Mononuclear cell (primary cell): ENCODE measurements at regions not wholly inside any gene's neighbourhood (a gene's known extent, or its start where the extent isn't known, plus 50 kb on each side); places are given as distances from the start of the nearest gene placed in this dataset.

ENCODE experiments used
- H3K27me3 ChIP-seq: 2 replicates; pipeline ENCODE4 v1.6.0; 2011; ENCODE audit warnings: low read length, control low read depth; ENCODE audit not compliant: insufficient read depth
- H3K4me1 ChIP-seq: 2 replicates; pipeline ENCODE4 v1.5.1; 2011; ENCODE audit warnings: mild to moderate bottlenecking, low read length, control low read depth; ENCODE audit not compliant: insufficient read depth
- H3K4me3 ChIP-seq: 2 replicates; pipeline ENCODE4 v1.5.1; 2011; ENCODE audit warnings: mild to moderate bottlenecking, low read length, moderate library complexity
- H3K9me3 ChIP-seq: 2 replicates; pipeline ENCODE4 v1.5.1; 2011; ENCODE audit warnings: low read depth, mild to moderate bottlenecking, control low read depth, low read length

DNA sequence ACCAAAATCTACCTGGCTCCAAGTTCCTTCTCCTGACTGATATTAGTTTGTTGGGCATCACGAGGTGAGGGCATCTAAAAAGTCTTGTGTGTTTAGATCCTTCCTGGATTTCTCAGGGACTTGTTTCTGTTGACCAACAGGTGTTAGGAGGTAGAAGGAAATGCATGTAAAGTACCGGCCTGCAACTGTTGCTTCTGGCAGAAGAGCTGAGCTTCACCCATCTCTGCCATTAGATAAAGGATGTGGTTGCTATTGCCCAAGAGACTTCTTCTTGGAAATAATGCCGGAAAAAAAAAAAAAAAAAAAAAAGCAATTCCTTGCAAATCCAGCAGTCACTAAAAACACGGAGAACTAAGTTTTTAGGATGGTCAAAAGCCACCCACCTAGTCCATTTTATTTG lies 303.1 kb downstream of the CDH26 start:
- Histone ChIP-seq H3K9me3 (no peaks in the 10 kb centered on the region), H3K4me3 (no peak overlapping the region), H3K27me3 (no peaks in the 10 kb centered on the region), H3K4me1 (peaks cover 14% of the 10 kb centered on the region)

DNA sequence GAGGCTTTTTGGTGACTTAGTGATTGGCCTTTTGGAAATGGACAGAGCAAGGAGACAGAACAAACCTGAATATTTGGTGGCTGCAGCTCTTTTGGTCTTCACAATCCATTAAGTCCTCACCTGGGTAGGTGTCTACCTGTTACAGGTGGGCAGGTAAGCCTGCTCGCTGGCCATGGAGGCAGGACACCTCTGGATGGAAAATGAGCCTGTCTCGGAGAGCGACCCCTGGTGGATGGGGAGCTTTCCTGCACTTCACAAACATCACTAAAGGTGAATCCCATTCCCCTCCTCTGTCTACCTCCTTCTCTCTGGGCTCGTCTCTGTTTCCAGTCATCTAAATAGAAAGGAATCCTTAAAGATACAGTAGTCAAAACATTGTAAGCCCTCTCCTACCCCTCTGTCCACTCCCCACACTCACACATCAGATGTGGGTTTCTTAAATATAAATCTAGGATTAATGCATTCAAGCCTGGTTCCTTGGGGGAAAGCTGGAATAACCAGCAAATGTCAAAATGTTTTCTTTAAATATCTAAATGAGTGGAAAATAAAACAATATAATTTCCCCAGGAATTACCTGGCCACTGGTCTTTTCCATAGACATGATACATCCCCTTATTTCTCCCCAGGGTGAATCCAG lies 304.9 kb downstream of the CDH26 start:
- Histone ChIP-seq H3K4me1 (peaks cover 16% of the 10 kb centered on the region), H3K4me3 (no peak overlapping the region), H3K9me3 (no peaks in the 10 kb centered on the region), H3K27me3 (no peaks in the 10 kb centered on the region)

DNA sequence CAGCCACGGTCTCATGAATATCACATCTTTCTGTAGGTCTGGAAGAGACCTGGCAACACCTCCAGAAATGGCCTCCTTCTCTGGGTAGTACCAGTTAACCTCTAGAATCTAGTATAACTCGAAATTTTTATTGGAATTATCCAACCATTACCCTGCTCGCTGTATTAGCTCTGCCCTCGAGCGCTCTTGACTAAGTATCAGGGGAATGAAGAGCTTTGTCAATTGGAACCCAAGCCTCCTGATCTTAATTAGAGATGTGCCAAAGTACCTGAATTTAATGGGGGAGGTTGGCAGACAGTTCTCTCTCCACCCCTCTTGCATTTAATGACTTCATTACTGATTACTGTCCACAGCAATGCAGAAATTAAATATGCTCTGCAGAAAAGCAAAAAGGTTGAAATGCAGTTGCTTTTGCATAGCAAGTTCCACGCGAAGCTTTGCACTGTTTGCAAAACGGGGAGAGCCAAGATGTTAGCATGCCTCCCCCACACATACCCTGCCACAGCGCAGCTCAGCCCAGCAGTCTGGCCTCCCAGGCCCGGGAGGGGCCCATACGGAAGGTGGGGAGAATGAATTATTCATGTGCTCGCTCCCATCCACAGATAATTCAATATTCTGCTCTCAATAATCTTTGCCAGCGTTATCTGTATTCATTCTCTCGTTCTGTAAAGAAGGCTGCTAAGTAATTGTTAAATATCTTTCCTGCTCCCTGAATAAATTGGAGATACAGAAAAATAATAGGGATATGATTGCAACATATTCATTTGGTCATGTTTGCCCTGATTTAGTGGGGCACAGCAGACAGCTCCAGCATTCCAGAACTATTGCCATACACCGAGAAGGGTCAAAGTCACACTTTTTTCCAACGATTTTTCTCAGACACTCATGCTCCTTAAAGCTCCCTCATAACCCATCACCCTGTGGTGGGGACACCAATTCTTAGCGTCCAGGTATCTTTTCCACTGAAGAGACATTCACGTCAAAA lies 305.8 kb downstream of the CDH26 start:
- H3K4me3 ChIP-seq: no peak overlapping the region
- H3K9me3 ChIP-seq: no peaks in the 10 kb centered on the region
- peaks cover 16% of the 10 kb centered on the region for H3K4me1 ChIP-seq
- H3K27me3 ChIP-seq: no peaks in the 10 kb centered on the region

DNA sequence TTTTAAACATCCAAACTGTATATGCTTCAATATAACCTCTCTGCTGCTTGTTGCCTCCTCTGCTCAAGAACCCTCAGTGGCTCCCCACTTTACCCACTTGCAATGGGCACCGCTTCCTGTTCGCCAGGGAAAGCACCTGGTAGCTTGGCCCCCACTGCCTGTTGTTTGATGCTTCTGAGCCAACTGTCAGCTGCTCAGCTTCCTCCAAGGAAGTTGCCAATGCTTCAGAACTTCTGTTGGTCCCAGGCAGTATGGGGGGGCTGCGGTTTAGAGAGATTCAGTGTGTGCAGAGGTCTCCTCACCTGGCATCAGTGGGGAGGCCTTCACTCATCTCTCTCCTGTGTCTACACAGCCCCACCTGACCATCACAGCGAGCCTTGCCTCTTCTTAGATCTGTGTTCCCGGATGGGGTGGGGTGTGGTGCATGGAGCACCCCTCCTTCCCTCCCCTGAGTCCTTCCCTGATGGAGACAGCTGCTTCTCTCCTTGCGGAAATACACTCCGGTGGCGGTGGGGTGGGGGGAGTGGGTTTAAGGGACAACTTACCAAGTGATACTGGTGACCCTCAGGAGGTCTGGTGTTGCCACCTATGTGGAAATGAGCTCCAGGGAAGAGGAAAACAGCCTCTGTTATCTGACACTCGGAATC lies 308.1 kb downstream of the CDH26 start:
- no peak overlapping the region for H3K4me3 ChIP-seq
- H3K9me3 ChIP-seq: no peaks in the 10 kb centered on the region
- H3K27me3 ChIP-seq: no peaks in the 10 kb centered on the region
- peaks cover 16% of the 10 kb centered on the region for H3K4me1 ChIP-seq

DNA sequence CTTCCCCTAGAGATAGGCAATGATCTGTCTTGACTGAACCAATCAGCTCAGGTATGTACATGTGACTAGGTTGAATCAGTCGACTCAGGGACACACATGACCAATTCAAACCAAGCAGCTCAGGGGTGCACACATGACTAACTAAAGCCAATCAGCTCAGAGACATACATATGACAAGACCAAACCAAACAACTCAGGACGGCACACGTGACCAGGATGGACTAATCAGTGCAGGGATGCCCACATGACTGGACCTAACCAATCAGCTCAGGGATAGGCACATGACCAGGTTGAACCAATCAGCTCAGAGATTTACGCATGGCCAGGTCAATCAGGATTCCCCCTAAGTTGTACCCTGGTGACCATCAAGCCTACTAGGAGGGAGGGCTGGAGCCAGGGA lies 310.3 kb downstream of the CDH26 start:
- no peaks in the 10 kb centered on the region for H3K27me3 ChIP-seq
- no peak overlapping the region for H3K4me3 ChIP-seq
- H3K9me3 ChIP-seq: no peaks in the 10 kb centered on the region
- H3K4me1 ChIP-seq: peaks cover 16% of the 10 kb centered on the region

DNA sequence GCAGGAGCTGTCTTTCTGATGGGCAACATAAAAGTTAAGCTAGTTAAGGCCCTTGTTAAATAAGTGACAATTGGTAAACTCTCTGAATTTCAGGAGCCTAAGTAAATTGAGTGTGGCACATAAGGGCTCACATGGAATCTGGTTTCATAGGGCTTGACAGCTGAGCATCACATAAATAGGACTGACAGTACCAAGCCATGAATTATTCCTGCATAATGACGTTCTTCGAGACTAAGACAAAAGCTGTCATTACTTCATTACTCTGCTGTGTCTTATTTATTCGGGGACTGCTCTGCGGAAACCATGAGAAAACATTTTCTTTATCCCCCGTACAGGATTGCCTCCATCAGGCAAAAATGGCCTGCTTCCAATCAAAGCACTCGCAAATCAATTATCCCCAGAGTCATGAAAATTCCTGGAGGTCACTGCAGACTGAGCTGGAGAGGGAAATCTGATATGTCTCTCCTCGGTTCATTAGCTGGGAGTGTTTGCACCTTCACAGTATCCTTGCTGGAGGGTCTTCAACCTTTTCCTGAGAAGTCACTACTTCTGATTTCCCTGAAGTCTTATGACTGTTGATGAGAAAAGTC lies 311.4 kb downstream of the CDH26 start:
- no peaks in the 10 kb centered on the region for H3K27me3 ChIP-seq
- peaks cover 16% of the 10 kb centered on the region for H3K4me1 ChIP-seq
- H3K4me3 ChIP-seq: no peak overlapping the region
- H3K9me3 ChIP-seq: no peaks in the 10 kb centered on the region

DNA sequence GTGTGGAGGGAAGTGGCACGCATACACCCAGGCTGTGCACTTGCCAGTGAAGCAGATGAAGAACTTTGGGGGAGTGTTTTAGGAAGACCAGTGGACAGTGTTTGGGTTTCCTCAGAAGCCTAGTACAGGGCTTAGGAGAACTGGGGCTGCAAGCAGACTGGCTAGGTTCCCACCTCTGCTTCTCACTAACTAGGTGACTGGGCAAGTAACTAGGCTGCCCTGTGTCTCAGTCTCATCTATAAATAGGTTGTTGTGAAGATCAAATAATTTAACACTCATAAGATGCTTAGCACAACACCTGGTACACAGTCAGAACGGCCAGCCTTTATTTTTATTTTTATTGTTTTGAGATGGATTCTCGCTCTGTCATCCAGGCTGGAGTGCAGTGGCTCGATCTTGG lies 312.1 kb downstream of the CDH26 start:
- peaks cover 11% of the 10 kb centered on the region for H3K4me1 ChIP-seq
- H3K27me3 ChIP-seq: no peaks in the 10 kb centered on the region
- H3K4me3 ChIP-seq: no peak overlapping the region
- no peaks in the 10 kb centered on the region for H3K9me3 ChIP-seq

DNA sequence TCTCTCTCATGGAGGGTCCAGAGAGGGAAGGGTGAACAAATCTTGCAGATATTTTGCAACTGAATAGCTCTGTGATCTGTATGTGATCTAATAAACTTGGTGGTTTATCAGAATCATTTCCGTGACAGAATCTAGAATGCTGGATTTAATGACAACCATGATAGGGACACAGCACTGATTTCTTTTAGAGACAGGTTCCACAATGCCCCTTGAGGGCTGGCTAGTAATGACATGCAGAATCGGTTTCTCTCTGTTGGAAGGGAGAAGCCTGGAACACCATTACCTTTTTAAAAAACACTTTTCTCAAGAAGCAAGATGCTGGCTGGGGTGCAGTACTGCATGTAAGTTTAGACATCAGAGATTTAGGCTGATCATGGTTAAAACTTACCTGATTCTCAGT lies 313.4 kb downstream of the CDH26 start:
- Histone ChIP-seq H3K9me3 (no peaks in the 10 kb centered on the region), H3K27me3 (no peaks in the 10 kb centered on the region), H3K4me1 (no peaks in the 10 kb centered on the region), H3K4me3 (no peak overlapping the region)

DNA sequence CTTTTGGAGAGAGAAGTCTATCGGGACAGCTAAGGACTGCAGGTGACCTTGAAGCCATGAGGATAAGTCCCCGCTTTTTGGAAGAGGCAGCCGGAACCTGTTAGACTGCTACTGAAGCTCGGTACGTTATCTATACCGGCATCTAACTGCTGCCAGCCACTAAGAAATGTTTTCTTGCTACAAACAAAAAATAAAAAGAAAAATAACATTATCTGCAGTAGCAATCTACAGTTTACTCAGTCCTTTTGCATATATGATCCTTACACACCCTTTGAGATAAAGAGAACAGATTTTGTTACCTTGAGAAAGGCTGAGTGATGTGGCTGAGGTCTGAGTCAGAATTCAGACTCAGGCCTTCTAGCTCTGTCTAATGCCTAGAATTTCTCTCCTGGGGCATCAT lies 314.6 kb downstream of the CDH26 start:
- no peaks in the 10 kb centered on the region for H3K9me3 ChIP-seq
- H3K27me3 ChIP-seq: no peaks in the 10 kb centered on the region
- no peaks in the 10 kb centered on the region for H3K4me1 ChIP-seq
- no peak overlapping the region for H3K4me3 ChIP-seq

DNA sequence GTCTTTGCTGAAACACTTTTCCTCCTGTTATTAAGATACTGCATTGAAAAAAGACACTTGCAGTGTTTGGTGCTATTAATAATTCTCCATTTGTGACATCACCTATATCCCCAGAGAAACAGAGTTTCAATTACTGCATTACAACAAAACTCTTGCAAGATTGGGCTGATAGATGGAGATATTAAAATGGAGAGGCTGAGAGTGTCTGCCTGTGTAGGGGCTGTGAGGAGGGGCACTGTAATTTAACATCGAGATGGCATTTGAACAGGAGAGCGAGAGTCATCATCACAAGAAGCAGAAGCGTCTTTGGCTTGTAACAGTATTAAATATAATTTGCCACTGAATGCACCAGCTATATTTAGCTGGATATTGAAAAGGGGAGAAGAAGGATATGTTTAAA lies 316.5 kb downstream of the CDH26 start:
- Histone ChIP-seq H3K4me3 (no peak overlapping the region), H3K4me1 (no peaks in the 10 kb centered on the region), H3K27me3 (no peaks in the 10 kb centered on the region), H3K9me3 (no peaks in the 10 kb centered on the region)

DNA sequence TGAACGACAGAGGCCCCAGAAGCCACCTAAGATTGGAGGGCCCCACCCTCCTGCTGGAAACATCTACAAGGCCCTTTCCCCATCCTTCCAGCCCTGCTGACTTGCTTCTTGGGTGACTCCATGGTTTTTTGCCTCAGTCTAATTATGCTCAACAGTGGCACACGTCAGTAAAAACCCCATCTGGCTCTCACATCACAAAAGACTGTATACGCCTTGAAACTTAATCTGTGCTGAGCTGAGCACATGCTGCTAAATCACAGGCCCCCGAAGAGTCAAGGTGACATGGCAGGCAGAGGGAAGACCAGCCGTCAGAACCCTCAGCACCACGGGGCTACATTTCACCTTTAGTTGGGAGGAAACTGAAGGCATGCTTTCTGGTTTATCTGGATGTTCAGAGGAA lies 323.1 kb downstream of the CDH26 start:
- no peaks in the 10 kb centered on the region for H3K4me1 ChIP-seq
- H3K9me3 ChIP-seq: no peaks in the 10 kb centered on the region
- no peak overlapping the region for H3K4me3 ChIP-seq
- H3K27me3 ChIP-seq: no peaks in the 10 kb centered on the region

DNA sequence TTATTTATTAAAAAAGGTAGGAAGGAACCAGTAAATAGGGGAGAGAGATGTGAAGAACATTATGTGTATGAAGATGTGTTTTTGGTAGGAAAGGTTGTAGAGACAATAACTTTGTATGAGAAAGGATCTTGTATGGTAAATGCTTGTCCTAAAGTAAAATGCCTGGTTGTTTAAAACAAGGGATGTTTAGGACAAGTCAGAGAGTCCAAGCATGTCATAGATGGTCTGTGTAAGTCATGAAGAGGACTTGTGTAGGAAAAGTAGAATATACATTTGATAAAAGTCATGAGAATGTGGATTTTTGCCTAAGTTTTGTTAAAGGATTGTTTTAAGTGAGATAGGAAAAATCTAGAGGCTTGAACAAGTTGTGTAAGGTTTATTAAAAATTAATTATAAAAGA lies 325.1 kb downstream of the CDH26 start:
- no peaks in the 10 kb centered on the region for H3K9me3 ChIP-seq
- H3K27me3 ChIP-seq: no peaks in the 10 kb centered on the region
- no peak overlapping the region for H3K4me3 ChIP-seq
- H3K4me1 ChIP-seq: no peaks in the 10 kb centered on the region

DNA sequence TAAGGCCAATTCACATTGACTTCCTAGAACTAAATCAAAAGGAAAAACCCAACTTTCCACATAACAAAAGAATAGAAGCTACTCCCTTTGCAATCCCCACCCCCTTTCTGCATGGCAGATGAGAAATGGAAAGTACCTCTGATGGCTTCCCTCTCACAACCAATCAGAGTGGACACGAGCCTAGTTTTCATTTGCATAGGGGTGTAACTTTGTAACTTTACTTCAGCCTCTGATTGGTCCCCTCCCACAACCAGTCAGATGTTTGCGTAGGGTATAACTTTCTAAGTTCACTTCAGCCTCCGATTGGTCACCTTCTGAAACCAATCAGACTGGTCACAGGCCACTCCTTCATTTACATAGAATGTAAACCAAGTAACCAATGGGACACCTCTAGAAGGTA lies 328.5 kb downstream of the CDH26 start:
- Histone ChIP-seq H3K9me3 (no peaks in the 10 kb centered on the region), H3K27me3 (no peaks in the 10 kb centered on the region), H3K4me1 (no peaks in the 10 kb centered on the region), H3K4me3 (no peak overlapping the region)

DNA sequence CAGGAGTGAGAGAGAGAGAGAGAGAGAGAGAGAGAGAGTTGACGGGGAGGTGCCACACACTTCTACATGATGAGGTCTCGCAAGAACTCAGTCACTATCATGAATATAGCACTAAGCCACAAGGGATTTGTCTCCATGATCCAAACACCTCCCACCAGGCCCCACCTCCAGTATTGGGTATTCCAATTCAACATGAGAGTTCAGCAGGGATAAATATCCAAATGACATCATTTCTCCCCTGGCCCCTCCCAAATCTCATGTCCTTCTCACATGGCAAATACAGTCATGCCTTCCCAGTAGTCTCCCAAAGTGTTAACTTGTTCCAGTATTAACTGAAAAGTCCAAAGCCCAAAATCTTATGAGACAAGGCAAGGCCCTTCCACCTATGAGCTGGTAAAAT lies 330.7 kb downstream of the CDH26 start:
- Histone ChIP-seq H3K9me3 (no peaks in the 10 kb centered on the region), H3K27me3 (no peaks in the 10 kb centered on the region), H3K4me3 (no peak overlapping the region), H3K4me1 (no peaks in the 10 kb centered on the region)

DNA sequence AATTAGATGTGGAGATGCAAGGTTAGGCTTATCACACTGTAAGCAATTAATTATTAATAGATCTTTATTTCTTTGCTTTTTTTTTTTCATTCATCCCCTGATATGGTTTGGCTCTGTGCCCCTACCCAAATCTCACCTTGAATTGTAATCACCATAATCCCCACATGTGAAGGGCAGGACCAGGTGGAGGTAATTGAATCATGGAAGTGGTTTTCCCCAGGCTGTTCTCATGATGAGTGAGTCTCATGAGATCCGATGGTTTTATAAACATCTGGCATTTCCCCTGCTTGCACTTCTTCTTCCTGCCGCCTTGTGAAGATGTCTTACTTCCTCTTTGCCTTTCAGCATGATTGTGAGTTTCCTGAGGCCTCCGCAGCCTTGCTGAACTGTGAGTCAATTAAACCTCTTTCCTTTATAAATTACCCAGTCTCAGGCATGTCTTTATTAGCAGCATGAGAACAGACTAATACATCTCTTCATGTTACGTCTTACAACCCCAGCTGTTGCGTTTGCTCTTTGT lies 333.8 kb downstream of the CDH26 start:
- no peak overlapping the region for H3K4me3 ChIP-seq
- H3K9me3 ChIP-seq: no peaks in the 10 kb centered on the region
- H3K4me1 ChIP-seq: no peaks in the 10 kb centered on the region
- H3K27me3 ChIP-seq: no peaks in the 10 kb centered on the region
